ENCODE measurements at regions not wholly inside any gene's neighbourhood (a gene's known extent, or its start where the extent isn't known, plus 50 kb on each side); places are given as distances from the start of the nearest gene placed in this dataset.
"Not testable (repeated sequence)": the region's sequence is repeated elsewhere in the genome, so short reads cannot be mapped to it uniquely, and the experiment has no call there.

DNA sequence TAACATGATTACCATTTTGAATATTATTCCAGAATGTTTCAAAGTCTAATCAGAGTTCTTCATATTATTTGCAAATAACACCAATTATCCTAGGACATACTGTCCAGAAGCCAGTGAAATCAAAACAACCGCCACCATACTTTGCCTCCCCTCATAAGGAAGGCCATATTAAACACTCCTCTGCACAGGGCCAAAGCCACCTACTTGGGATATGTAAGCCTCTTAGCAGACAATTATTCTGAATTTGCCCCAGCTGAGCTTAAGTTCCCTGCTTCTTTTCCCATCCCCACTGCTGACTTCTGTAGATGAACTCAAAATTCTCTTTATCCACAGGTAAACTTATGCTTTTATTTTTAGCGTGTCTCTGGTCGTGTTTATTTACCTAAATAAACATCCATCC lies 374.0 kb downstream of the KIF2B start:
- Histone ChIP-seq H3K36me3 (ENCODE audit: insufficient read depth in 1 of 2, low read depth in 1 of 2) (no peaks in the 10 kb centered on the region), H3K27ac (no peak overlapping the region), H3K4me3 (no peak overlapping the region), H3K27me3 (ENCODE audit: insufficient read depth in 3 of 3, low read length in 2 of 3) (no peaks in the 10 kb centered on the region), H3K9me3 (no peaks in the 10 kb centered on the region), H3K4me1 (no peaks in the 10 kb centered on the region)
- intact Hi-C loops (cut with DNase I): no loop called here
- TF ChIP-seq, protein P1, sequence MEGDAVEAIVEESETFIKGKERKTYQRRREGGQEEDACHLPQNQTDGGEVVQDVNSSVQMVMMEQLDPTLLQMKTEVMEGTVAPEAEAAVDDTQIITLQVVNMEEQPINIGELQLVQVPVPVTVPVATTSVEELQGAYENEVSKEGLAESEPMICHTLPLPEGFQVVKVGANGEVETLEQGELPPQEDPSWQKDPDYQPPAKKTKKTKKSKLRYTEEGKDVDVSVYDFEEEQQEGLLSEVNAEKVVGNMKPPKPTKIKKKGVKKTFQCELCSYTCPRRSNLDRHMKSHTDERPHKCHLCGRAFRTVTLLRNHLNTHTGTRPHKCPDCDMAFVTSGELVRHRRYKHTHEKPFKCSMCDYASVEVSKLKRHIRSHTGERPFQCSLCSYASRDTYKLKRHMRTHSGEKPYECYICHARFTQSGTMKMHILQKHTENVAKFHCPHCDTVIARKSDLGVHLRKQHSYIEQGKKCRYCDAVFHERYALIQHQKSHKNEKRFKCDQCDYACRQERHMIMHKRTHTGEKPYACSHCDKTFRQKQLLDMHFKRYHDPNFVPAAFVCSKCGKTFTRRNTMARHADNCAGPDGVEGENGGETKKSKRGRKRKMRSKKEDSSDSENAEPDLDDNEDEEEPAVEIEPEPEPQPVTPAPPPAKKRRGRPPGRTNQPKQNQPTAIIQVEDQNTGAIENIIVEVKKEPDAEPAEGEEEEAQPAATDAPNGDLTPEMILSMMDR (IDR thresholded peaks at IDR 0.05): no peak
- ATAC-seq (no peak), DNase-seq (no peak)
- WGBS, 3 donors: 91 to 95% (median 94%) methylated on average over 3 of the region's 3 CpGs

DNA sequence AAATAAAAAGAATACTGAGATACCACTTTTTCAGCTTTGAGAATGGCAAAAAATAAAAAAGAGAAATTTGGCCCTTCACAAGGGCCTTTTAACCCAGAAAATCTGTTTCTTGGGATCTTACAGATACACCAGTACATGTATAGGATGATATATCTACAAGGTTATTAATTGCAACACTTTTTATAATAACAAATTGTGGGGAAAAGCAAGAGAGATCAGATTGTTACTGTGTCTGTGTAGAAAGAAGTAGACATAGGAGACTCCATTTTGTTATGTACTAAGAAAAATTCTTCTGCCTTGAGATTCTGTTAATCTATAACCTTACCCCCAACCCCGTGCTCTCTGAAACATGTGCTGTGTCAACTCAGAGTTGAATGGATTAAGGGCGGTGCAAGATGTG lies 378.7 kb downstream of the KIF2B start:
- H3K9me3 ChIP-seq; H3K4me3 ChIP-seq; H3K27ac ChIP-seq; H3K4me1 ChIP-seq; H3K27me3 ChIP-seq (ENCODE audit: insufficient read depth in 3 of 3, low read length in 2 of 3); ATAC-seq; H3K36me3 ChIP-seq (ENCODE audit: insufficient read depth in 1 of 2, low read depth in 1 of 2); intact Hi-C loops (cut with DNase I); DNase-seq: not testable (repeated sequence)
- no CpG with 5 or more reads among the region's 2 CpGs for WGBS, 3 donors

DNA sequence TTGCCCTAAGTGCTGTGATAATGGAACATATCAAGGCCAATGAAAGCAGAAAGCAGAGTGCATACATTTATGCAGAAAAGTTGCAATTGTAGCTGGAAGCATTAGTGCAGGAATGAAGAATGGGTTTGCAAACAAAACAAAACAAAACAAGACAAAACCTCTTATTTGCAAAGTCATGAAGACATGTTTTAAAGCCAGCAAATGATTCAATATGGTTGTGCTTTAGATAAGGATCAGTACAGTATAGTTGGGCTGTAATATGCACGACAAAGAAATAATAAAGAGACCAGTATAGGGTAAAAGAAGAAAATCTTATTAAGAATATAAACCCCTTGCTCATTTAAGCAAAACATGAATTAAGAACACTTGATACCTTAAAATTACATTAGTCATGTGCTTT lies 398.1 kb downstream of the KIF2B start:
- DNase-seq: no peak
- WGBS, 3 donors: 46 to 63% (median 50%) methylated on average over 1 of the region's 1 CpG
- ATAC-seq: no peak
- TF ChIP-seq, protein P1 (IDR thresholded peaks at IDR 0.05): no peak
- H3K27ac ChIP-seq: no peak overlapping the region
- no peaks in the 10 kb centered on the region for H3K27me3 ChIP-seq (ENCODE audit: insufficient read depth in 3 of 3, low read length in 2 of 3)
- no peaks in the 10 kb centered on the region for H3K9me3 ChIP-seq
- intact Hi-C loops (cut with DNase I): no loop called here
- no peaks in the 10 kb centered on the region for H3K4me1 ChIP-seq
- no peaks in the 10 kb centered on the region for H3K36me3 ChIP-seq (ENCODE audit: insufficient read depth in 1 of 2, low read depth in 1 of 2)
- no peak overlapping the region for H3K4me3 ChIP-seq

DNA sequence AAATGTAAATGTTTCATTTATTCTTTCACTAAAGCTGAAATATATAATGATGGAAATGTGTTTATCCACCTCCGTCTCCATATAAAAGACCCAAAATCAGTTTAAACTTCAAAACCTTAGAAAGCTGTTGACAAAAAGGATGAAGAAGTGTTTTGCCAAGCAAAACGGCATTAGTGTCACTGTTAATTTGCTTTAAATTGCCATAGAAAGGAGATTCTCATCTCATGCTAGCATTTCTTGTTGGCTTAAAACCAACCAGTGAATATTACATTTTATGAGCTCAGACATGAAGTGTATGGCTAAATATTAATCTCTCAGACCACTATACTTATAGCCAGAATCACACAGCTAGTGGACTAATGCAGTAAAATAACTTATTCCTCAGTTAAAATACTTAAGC lies 398.8 kb downstream of the KIF2B start:
- Histone ChIP-seq H3K4me3 (no peak overlapping the region), H3K27ac (no peak overlapping the region), H3K4me1 (no peaks in the 10 kb centered on the region), H3K36me3 (ENCODE audit: insufficient read depth in 1 of 2, low read depth in 1 of 2) (no peaks in the 10 kb centered on the region), H3K9me3 (no peaks in the 10 kb centered on the region), H3K27me3 (ENCODE audit: insufficient read depth in 3 of 3, low read length in 2 of 3) (no peaks in the 10 kb centered on the region)
- intact Hi-C loops (cut with DNase I): no loop called here
- ATAC-seq (no peak), DNase-seq (no peak)
- 35 to 45% (median 40%) methylated on average over 2 of the region's 2 CpGs for WGBS, 3 donors
- TF ChIP-seq, protein P1 (IDR thresholded peaks at IDR 0.05): no peak

DNA sequence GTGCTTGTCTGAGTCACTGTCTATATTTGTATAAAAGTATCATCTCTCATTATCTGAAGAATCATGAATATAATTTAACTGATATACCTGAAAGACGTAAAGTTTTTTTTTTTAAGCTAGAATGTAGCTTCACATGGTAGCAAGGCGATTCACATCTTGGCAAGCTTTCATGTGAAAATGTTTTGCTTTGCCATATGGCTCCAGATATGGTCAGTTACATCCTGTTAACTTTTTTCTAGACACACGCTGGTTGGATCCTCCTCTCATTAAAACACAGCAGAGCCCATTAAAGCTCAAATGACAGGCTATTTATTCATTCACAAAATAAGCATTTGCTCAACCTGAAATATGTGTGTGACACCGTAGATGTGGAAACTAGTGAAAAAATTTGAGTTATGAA lies 412.8 kb downstream of the KIF2B start:
- intact Hi-C loops (cut with DNase I): no loop called here
- no peak overlapping the region for H3K4me3 ChIP-seq
- H3K36me3 ChIP-seq (ENCODE audit: insufficient read depth in 1 of 2, low read depth in 1 of 2): no peaks in the 10 kb centered on the region
- TF ChIP-seq, protein P1 (IDR thresholded peaks at IDR 0.05): no peak
- no peaks in the 10 kb centered on the region for H3K9me3 ChIP-seq
- no peaks in the 10 kb centered on the region for H3K4me1 ChIP-seq
- 42 to 47% (median 47%) methylated on average over 4 of the region's 4 CpGs for WGBS, 3 donors
- no peak for ATAC-seq
- no peaks in the 10 kb centered on the region for H3K27me3 ChIP-seq (ENCODE audit: insufficient read depth in 3 of 3, low read length in 2 of 3)
- no peak overlapping the region for H3K27ac ChIP-seq
- no peak for DNase-seq

All from psoas muscle (tissue), 7 donors.